GM12872 (cell line): ENCODE measurements at regions not wholly inside any gene's neighbourhood (a gene's known extent, or its start where the extent isn't known, plus 50 kb on each side); places are given as distances from the start of the nearest gene placed in this dataset.

ENCODE experiments used
- TF ChIP-seq, protein P1 (sequence below): IDR thresholded peaks from 3 replicates; pipeline ENCODE4 v1.5.1; 2011; ENCODE audit warnings: low read depth, mild to moderate bottlenecking, low read length, moderate library complexity; ENCODE audit not compliant: insufficient read depth

DNA sequence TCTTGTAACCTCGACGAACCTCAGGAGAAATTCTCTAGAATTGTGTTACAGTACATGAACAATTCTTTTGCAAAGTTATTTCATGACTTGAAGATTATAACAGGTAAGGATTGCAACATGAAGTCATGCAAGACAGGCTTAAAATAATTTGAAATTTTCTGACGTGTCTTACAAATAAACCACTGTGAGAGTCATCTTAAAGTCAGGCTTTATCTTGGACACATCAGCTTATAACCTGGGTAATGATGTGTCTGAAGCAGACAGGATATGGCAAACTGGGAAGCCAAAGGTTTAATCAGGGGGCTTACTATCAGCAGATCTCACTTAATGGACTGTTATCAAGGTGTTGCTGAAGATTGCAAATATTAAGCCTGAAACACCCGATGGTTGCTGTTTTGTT is 407.8 kb downstream of the KLF5 start:
- TF ChIP-seq, protein P1, sequence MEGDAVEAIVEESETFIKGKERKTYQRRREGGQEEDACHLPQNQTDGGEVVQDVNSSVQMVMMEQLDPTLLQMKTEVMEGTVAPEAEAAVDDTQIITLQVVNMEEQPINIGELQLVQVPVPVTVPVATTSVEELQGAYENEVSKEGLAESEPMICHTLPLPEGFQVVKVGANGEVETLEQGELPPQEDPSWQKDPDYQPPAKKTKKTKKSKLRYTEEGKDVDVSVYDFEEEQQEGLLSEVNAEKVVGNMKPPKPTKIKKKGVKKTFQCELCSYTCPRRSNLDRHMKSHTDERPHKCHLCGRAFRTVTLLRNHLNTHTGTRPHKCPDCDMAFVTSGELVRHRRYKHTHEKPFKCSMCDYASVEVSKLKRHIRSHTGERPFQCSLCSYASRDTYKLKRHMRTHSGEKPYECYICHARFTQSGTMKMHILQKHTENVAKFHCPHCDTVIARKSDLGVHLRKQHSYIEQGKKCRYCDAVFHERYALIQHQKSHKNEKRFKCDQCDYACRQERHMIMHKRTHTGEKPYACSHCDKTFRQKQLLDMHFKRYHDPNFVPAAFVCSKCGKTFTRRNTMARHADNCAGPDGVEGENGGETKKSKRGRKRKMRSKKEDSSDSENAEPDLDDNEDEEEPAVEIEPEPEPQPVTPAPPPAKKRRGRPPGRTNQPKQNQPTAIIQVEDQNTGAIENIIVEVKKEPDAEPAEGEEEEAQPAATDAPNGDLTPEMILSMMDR = no peak

DNA sequence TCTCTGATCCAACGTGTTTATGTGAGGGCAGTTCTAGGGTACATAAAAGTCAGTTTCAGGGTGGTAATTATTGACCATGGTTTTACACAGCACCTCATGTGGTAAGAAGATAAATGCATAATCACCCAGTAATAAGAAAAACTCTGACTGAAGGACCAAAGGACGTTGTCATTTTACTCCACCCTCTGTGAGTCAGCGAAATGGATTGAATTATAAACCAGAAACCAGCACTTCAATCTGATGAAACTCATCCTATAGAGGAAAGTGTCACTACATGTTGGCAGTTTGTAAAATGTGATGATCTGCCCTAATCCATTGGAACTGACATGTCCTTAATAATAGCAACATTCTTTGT is 406.8 kb downstream of the KLF5 start:
- TF ChIP-seq, protein P1 = no peak

DNA sequence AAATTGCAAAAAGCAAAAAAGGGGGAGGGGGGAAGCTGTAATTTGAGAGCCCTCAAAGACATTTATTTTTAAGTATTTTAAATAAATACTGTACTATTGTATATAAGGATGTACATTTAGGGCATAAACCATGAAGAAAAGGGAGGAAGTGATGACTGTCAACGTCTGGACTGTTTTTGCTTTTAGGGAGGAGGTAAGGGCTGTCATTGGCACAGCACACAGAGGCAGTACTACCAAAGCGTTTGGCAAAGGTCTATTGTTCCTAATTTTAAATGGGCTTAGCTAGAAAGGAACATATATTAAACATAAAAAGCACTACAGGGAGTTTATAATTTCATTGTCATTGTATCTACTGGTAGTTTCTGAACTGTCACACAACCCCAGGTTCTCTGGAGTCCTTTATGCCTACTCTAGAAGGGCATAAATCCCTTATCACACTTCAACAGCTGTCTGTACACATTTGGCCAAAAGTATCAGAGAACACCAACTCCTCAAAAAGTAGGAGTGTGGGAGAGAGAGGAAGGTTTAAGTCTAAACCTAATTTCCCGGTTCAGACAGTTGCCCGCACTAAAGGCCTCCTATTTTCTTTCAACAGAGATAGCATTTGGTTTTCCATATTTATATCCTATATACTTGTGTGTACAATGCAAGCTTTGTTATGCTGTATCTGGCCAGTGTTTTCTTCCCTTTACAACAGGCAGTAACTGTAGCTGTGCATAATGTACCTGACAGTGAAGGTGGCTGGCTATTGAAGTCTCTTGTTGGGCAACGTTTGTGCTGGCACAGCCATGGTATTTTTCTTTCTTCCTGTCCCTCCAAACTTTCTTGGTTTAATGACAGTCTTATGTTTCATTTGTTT is 406.2 kb downstream of the KLF5 start:
- TF ChIP-seq, protein P1 = no peak

DNA sequence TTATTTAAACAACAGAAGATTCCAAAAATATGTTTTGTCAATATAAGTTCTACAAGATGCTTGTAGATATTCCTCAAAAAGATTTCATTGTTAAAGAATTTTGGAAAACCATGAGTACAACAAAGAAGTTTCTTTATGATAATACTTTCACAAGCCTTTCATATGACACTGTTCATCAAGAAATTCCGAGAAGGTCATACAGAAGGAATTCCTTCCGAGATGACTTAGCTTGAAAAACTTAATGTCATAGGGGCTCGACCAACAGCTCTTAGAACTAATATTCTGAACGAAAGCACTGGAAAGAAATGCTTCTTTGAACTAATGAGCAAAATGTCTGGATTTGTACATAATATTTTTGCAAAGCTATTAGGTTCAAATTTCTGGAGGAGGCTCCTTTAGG is 403.4 kb downstream of the KLF5 start:
- TF ChIP-seq, protein P1 = no peak

DNA sequence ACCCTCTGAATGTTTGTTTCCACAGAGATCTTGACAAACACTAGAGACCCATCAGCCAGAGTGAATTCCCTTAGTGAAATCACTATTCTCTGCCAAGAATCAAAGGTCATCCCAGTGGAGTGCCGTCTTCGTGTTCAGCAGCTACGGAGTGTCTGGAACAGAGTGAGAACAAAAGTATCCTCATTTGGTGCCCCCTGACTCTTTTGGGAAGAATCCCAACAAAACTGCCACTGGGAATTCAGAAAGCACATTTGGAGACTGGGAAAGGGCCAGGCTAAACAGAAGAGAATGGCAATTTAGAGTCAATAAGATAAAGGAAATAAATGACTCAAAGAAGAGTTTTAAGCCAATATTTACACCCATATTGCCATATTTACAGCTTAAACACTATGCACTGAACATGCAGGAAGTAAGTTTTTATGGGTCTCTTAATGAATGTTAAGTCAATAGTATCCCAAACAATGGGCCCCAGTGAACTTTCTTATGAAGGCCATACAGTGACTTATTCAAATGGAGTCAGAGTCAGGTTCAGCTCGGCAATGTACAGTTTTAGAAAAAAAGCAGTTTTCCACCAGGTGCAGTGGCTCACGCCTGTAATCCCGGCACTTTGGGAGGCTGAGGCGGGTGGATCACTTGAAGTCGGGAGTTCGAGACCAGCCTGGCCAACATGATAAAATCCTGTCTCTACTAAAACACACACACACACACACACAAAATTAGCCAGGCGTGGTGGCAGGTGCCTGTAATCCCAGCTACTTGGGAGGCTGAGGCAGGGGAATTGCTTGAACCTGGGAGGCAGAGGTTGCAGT is 392.6 kb downstream of the KLF5 start:
- TF ChIP-seq, protein P1 = no peak

DNA sequence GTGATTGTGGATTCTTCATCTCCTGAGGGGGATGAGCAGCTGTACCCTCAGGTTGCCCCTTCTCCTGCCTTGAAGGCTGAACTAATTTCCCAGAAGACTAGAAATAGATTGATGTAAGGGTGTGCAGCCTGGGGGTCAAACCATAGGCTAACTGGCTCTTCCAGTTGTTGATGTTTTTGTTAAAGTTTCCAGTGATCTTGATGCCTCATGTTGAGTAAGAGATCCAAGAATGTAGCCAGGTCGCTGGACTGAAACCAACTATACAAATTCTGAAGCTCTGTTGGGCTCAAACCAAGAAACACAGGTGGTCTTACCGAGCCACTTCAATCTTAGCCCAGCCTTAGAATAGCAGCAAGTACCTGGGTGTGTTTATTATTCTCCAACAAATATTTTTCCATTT is 391.8 kb downstream of the KLF5 start:
- TF ChIP-seq, protein P1 = no peak

DNA sequence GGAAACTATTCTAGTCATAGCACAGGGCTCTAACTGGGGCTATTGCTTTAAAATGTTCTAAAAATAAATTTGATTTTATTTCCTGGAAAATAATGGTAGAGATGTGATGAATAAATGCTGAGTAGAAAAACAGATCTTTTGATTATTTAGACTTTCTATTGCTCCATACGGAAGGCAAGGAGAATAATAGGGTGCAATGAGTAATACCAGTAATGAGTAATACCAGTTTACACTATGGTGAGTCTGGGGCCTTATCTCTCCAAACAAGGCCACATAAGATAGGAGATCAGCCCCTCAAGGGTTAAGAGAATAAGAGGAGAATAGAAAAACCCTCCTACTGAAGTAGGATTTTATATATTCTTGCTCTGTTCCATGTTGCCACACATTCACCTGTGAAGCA is 390.4 kb downstream of the KLF5 start:
- TF ChIP-seq, protein P1 = no peak
